GM12891 (cell line): ENCODE measurements at regions not wholly inside any gene's neighbourhood (a gene's known extent, or its start where the extent isn't known, plus 50 kb on each side); places are given as distances from the start of the nearest gene placed in this dataset.

ENCODE experiments used
- POLR2A ChIP-seq: IDR thresholded peaks from 2 replicates; pipeline ENCODE4 v1.6.1; 2011; ENCODE audit warnings: low read depth, low read length, control low read depth
- POLR2AphosphoS5 ChIP-seq: IDR thresholded peaks from 2 replicates; pipeline ENCODE4 v1.6.1; 2011; ENCODE audit warnings: low read depth, low read length, control low read depth
- SPI1 ChIP-seq: IDR thresholded peaks from 2 replicates; pipeline ENCODE4 v1.6.1; 2011; ENCODE audit warnings: low read depth, low read length, control low read depth
- TAF1 ChIP-seq: IDR thresholded peaks from 2 replicates; pipeline ENCODE4 v1.6.1; 2011; ENCODE audit warnings: low read depth, low read length, control low read depth

DNA sequence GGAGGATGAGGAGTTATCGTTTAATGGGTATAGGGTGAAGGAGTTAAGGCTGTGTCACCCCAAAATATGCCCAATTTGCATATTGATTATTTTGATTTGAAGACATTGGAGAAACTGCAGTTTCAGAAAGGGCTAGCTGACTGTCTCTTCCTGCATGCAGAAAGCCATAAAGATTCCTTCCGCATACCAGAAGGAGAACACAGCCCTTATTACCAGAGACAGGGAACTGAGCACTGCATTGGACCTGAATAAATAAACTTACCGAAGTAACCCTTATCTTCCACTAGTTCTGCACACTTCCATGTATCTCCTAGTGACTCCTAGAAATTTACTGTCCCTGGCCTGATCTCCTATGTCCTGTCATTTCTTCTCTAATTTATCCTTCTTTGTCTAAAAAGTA is 821.9 kb upstream of the AUTS2 start:
- TF ChIP-seq POLR2AphosphoS5 (no peak), POLR2A (no peak), TAF1 (no peak), SPI1 (no peak)
